Epithelial cell of proximal tubule (primary cell): ENCODE measurements at regions not wholly inside any gene's neighbourhood (a gene's known extent, or its start where the extent isn't known, plus 50 kb on each side); places are given as distances from the start of the nearest gene placed in this dataset.
A peak's percentile ranks its signal among the peaks of the same experiment; 100 is the strongest.

Experiments
- DNase-seq: peaks from one replicate; pipeline ENCODE4 v3.0.0-alpha.2; 2011; ENCODE audit warnings: low read depth
- H3K4me3 ChIP-seq: 2 replicates; pipeline ENCODE4 v1.5.1; 2011; ENCODE audit warnings: low read depth, mild to moderate bottlenecking, low read length
- TF ChIP-seq, protein P1 (sequence below): conservative IDR thresholded peaks from 2 replicates; pipeline ENCODE4 v1.5.1; 2012; ENCODE audit warnings: low read depth, mild to moderate bottlenecking, low read length

DNA sequence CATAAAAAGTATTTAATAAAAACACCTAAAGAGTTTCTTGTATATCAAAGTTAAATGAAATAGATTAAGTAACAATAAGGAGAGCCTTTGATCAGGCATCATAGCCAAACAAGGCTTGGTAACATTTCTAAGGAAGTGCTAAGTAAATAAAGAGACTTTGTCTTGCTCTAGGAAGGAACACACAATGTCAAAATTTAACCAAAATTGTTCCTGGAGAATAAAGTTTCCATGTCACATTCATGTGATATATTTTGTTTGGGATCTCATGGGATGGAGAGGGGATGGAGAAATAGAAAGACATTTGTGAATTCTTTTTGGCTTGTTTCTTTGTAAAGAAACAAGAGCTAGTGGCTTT is 201.9 kb upstream of the DTNBP1 start:
- DNase-seq, result no peak
- H3K4me3 ChIP-seq, result no peak overlapping the region
- TF ChIP-seq, protein P1, sequence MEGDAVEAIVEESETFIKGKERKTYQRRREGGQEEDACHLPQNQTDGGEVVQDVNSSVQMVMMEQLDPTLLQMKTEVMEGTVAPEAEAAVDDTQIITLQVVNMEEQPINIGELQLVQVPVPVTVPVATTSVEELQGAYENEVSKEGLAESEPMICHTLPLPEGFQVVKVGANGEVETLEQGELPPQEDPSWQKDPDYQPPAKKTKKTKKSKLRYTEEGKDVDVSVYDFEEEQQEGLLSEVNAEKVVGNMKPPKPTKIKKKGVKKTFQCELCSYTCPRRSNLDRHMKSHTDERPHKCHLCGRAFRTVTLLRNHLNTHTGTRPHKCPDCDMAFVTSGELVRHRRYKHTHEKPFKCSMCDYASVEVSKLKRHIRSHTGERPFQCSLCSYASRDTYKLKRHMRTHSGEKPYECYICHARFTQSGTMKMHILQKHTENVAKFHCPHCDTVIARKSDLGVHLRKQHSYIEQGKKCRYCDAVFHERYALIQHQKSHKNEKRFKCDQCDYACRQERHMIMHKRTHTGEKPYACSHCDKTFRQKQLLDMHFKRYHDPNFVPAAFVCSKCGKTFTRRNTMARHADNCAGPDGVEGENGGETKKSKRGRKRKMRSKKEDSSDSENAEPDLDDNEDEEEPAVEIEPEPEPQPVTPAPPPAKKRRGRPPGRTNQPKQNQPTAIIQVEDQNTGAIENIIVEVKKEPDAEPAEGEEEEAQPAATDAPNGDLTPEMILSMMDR, result no peak

DNA sequence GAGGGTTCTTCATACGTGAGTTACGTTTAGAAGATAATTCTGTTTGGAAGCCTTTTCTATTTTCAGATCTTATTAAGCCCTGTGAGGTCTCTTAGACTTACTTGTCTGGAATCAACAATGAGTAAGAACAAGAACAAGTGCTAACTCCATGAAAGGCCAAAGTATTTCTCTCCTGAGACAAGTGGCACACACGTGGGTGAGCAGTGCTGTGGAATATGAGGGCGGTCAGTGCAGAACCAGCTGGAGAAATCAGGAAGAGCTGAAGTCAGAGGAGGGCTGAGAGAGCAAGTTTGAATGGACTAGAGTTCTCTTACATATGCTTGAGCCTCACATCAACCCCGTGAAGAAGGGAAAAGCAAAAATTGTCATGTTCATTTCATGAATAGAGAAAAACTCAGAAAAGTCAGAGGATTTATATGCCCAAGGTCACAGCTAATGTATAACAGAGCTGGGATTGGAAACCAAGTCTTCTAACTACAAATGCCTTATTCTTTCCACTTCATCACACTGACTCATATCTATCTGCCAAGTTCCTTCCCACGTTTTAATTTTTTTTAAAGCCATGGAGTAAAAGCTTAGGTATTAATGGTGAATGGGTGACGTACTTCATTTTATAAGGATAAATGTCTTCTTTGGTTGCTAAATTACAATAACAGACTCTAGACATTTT is 201.3 kb upstream of the DTNBP1 start:
- TF ChIP-seq, protein P1, result no peak
- H3K4me3 ChIP-seq, result no peak overlapping the region
- peak; percentile 4 for DNase-seq

DNA sequence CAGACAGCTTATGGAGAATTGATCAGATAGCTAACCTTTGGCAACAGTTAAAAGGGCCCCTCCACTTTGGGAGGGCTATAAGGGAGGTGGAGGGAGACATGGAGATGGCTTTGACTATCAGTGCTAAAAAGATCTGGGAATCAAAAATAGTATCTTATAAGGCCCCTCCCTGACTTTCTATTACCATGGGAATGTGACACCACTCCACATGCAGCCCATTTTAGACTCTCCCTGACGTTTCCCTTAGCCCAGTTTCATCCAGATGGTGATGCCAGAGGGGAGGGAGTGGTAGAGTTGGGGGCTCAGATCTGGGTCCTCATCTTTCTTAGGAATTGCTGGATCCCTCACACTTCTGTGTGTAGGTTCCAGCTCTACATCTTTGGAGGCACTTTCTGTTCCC is 200.0 kb upstream of the DTNBP1 start:
- no peak overlapping the region for H3K4me3 ChIP-seq
- TF ChIP-seq, protein P1, result no peak
- no peak for DNase-seq

DNA sequence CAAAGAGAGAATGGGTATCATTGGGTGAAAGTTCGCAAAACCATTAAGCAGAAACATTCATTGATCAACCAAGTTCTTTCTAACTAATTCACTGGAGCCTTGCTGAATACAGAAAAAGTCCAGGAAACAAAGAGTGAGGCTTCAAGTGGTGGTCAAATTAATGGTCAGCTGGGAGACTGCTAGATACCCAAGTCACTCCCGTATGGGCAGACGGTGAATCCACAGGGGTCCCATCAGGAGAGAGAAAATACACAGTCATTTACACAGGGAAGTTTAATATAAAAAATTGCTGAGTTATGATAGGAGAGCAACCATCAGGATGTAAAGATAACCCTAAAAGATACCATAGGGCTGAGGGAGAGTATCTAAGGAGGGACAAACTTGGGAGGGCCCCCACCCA is 198.7 kb upstream of the DTNBP1 start:
- TF ChIP-seq, protein P1, result no peak
- DNase-seq, result no peak
- H3K4me3 ChIP-seq, result no peak overlapping the region

DNA sequence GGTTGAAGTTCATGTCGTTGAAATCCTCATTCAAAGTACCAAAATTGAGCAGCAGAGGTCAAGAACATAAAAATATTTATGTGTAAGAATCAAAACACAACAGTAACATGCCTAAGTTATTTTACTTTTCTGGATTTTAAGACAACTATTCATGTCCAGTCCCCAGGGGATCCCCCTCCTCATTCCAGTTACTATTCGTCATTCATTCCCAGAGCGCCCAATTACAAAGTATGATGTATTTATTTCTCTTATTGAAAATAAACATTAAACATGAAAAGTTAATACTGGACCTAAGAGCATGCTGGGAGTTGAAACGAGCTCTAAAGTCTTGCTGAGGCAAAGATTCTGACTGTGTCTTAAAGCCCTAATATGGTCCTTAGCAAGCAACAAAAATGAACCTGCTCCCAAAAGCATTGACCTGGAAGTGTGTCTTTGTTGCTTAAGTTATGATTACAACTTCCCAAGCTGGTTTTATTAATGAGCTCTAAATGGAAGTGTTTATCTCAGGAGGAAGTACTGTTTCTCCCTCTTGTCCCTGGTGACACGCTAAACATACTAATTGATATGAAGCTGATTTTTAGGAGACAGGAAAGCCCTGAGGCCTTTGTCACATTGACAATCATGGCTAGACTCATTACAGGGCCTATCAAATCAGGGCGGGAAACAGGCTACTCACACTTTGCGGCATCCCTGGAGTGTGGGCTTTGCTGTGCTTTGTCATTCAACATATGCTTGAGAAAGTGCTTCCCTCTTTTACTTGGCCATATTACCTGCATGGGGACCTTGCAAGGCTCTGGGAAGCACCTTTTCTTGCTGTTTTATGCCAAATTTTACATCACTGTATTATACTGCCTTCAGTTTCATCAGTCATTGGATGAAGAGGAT is 192.2 kb upstream of the DTNBP1 start:
- TF ChIP-seq, protein P1, result no peak
- no peak overlapping the region for H3K4me3 ChIP-seq
- DNase-seq, result no peak

DNA sequence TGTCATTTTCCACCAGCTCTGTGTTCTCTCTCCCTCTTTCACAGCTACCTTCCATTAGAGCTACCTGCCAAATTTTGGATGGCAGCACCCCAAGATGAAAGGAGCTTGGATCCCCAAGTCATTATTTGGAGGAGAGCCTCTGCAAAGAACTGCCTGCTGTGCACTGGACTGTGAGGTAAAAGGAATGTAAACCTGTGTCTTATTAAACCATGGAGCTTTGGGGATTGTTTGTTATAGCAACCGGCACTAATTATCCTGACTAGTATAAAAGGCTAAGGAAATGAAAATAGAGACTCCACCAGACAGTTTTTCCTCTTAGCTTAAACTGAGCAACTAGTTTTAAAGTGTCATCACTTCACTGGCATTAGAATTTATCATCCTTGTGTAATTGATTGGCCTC is 191.6 kb upstream of the DTNBP1 start:
- H3K4me3 ChIP-seq, result no peak overlapping the region
- TF ChIP-seq, protein P1, result no peak
- no peak for DNase-seq

DNA sequence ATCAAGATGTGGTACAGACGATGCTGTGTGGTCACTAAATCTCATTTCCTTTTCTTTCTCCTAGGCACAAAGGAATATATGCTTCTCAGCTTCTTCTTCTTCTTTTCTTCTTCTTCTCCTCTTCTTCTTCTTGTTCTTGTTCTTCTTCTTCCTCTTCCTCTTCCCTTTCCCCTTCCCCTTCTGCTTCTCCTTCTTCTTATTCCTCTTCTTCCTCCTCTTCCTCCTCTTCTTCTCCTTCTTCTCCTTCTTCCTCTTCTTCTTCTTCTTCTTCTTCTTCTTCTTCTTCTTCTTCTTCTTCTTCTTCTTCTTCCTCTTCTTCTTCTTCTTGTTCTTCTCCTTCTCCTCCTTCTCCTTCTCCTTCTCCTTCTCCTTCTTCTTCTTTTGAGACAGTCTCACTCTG is 190.4 kb upstream of the DTNBP1 start:
- TF ChIP-seq, protein P1, result no peak
- DNase-seq, result no peak
- no peak overlapping the region for H3K4me3 ChIP-seq
